ENCODE measurements at regions not wholly inside any gene's neighbourhood (a gene's known extent, or its start where the extent isn't known, plus 50 kb on each side); places are given as distances from the start of the nearest gene placed in this dataset.

- H3K4me1 Mint-ChIP-seq = no peaks in the 10 kb centered on the region
- H3K4me3 Mint-ChIP-seq = no peak overlapping the region
- ChIA-PET CTCF (no interaction called here), POLR2A (no interaction called here)
- intact Hi-C loops (cut with micrococcal nuclease) = no loop called here
- no peak for TF ChIP-seq CTCF (IDR thresholded peaks at IDR 0.05)
- DNase-seq = no peak
- no peaks in the 10 kb centered on the region for H3K27me3 Mint-ChIP-seq
- H3K36me3 Mint-ChIP-seq (ENCODE audit: low read depth) = no peaks in the 10 kb centered on the region
- ATAC-seq (ENCODE audit: low read depth) = no peak
- H3K27ac Mint-ChIP-seq = no peak overlapping the region
- H3K9me3 Mint-ChIP-seq = peaks cover 3% of the 10 kb centered on the region
These were observed 924.5 kb upstream of the GOT2 start for GRCh38 chr16:59658572-59658971.

- ATAC-seq (ENCODE audit: low read depth) = no peak
- CTCF ChIA-PET = no interaction called here
These were observed 920.9 kb upstream of the GOT2 start for GRCh38 chr16:59655031-59655430.

GRCh38 chr16:59654455-59654854 is 920.3 kb upstream of the GOT2 start:
- no peaks in the 10 kb centered on the region for H3K36me3 Mint-ChIP-seq (ENCODE audit: low read depth)
- H3K4me3 Mint-ChIP-seq = no peak overlapping the region
- intact Hi-C loops (cut with micrococcal nuclease) = no loop called here
- H3K4me1 Mint-ChIP-seq = no peaks in the 10 kb centered on the region
- ATAC-seq (ENCODE audit: low read depth) = no peak
- ChIA-PET POLR2A (no interaction called here), CTCF (no interaction called here)
- H3K9me3 Mint-ChIP-seq = peaks cover 2% of the 10 kb centered on the region
- H3K27ac Mint-ChIP-seq = no peak overlapping the region
- no peak for TF ChIP-seq CTCF (IDR thresholded peaks at IDR 0.05)
- no peaks in the 10 kb centered on the region for H3K27me3 Mint-ChIP-seq
- DNase-seq = no peak

More at GRCh38 chr16:59655031-59655430, 920.9 kb upstream of the GOT2 start:
- Mint-ChIP-seq H3K36me3 (ENCODE audit: low read depth) (no peaks in the 10 kb centered on the region), H3K9me3 (peaks cover 2% of the 10 kb centered on the region), H3K27ac (no peak overlapping the region), H3K27me3 (no peaks in the 10 kb centered on the region), H3K4me1 (no peaks in the 10 kb centered on the region), H3K4me3 (no peak overlapping the region)
- DNase-seq = no peak
- intact Hi-C loops (cut with micrococcal nuclease) = no loop called here
- TF ChIP-seq CTCF (IDR thresholded peaks at IDR 0.05) = no peak
- POLR2A ChIA-PET = no interaction called here

GRCh38 chr16:59651662-59652061 is 917.5 kb upstream of the GOT2 start:
- no peak overlapping the region for H3K27ac Mint-ChIP-seq
- no peaks in the 10 kb centered on the region for H3K36me3 Mint-ChIP-seq (ENCODE audit: low read depth)
- ChIA-PET CTCF (no interaction called here), POLR2A (no interaction called here)
- intact Hi-C loops (cut with micrococcal nuclease) = no loop called here
- no peak for ATAC-seq (ENCODE audit: low read depth)
- no peaks in the 10 kb centered on the region for H3K4me1 Mint-ChIP-seq
- no peak overlapping the region for H3K4me3 Mint-ChIP-seq
- no peak for DNase-seq
- no peak for TF ChIP-seq CTCF (IDR thresholded peaks at IDR 0.05)
- no peaks in the 10 kb centered on the region for H3K27me3 Mint-ChIP-seq
- peaks cover 8% of the 10 kb centered on the region for H3K9me3 Mint-ChIP-seq

GRCh38 chr16:59645194-59645593 is 911.1 kb upstream of the GOT2 start:
- ATAC-seq (ENCODE audit: low read depth) (no peak), DNase-seq (no peak)
- intact Hi-C loops (cut with micrococcal nuclease) = no loop called here
- Mint-ChIP-seq H3K4me3 (no peak overlapping the region), H3K27me3 (no peaks in the 10 kb centered on the region), H3K27ac (no peak overlapping the region), H3K36me3 (ENCODE audit: low read depth) (no peaks in the 10 kb centered on the region), H3K9me3 (peaks cover 17% of the 10 kb centered on the region), H3K4me1 (no peaks in the 10 kb centered on the region)
- ChIA-PET CTCF (no interaction called here), POLR2A (no interaction called here)
- TF ChIP-seq CTCF (IDR thresholded peaks at IDR 0.05) = no peak
